Gastrocnemius medialis (tissue), 4 donors: ENCODE measurements at regions not wholly inside any gene's neighbourhood (a gene's known extent, or its start where the extent isn't known, plus 50 kb on each side); places are given as distances from the start of the nearest gene placed in this dataset.

ENCODE experiments used
- ATAC-seq, 2 donors: fragments of 150-250 bp; one replicate each; pipeline ENCODE4 v1.9.1; 2016
- DNase-seq, 2 donors: peaks; one replicate each; pipeline ENCODE4 v3.0.0-alpha.2; 2019
- H3K27ac ChIP-seq, 4 donors: fragments of 200-600 bp; sonication (generic); 1 replicate in 1 of 4; 2 replicates in 3 of 4; pipeline ENCODE4 v1.5.1; 2016 to 2018; ENCODE audit warnings: mild to moderate bottlenecking in 2 of 4, moderate library complexity in 1 of 4
- H3K27me3 ChIP-seq, 3 donors: fragments of 200-600 bp; sonication (generic) in 2 of 3; 1 replicate in 1 of 3; 2 replicates in 2 of 3; pipeline versions ENCODE4 v1.5.1 to v1.6.0; 2016 to 2019; ENCODE audit warnings: mild to moderate bottlenecking in 1 of 3, moderate library complexity in 1 of 3
- H3K36me3 ChIP-seq, 2 donors: fragments of 200-600 bp; sonication (generic) in 1 of 2; one replicate each; pipeline ENCODE4 v1.5.1; 2017 to 2018
- H3K4me1 ChIP-seq, 2 donors: fragments of 200-600 bp; sonication (generic) in 1 of 2; one replicate each; pipeline ENCODE4 v1.5.1; 2016 to 2017; ENCODE audit warnings: mild to moderate bottlenecking in 2 of 2
- H3K4me3 ChIP-seq, 4 donors: fragments of 200-600 bp; sonication (generic) in 3 of 4; 1 replicate in 1 of 4; 2 replicates in 3 of 4; pipeline ENCODE4 v1.5.1; 2016 to 2019; ENCODE audit warnings: mild to moderate bottlenecking in 2 of 4
- H3K9me3 ChIP-seq, 3 donors: fragments of 200-600 bp; sonication (generic) in 2 of 3; 1 replicate in 1 of 3; 2 replicates in 2 of 3; pipeline ENCODE4 v1.5.1; 2016 to 2019
- CTCF ChIP-seq, 5 experiments: fragments of 450-650 bp in 3 of 5; fragments of 200-600 bp in 2 of 5; sonication (generic) in 2 of 5; IDR thresholded peaks in 4 of 5; conservative IDR thresholded peaks in 1 of 5; 1 replicate in 4 of 5; 2 replicates in 1 of 5; pipeline ENCODE4 v1.5.1; 2016 to 2019; ENCODE audit warnings: antibody characterized with exemption in 5 of 5, mild to moderate bottlenecking in 3 of 5, moderate library complexity in 3 of 5
- POLR2A ChIP-seq, 2 donors: fragments of 450-650 bp; IDR thresholded peaks; one replicate each; pipeline ENCODE4 v1.6.1; 2017; ENCODE audit warnings: antibody characterized with exemption in 2 of 2, mild to moderate bottlenecking in 2 of 2, moderate library complexity in 2 of 2
- in situ Hi-C, 4 donors: fragments of 200-750 bp; cut with MboI; loops; one replicate each; pipeline versions ENCODE4 v1.15.0 to v1.8.0; 2017; ENCODE audit warnings: low sequenced_read_pairs in 4 of 4
- intact Hi-C: fragments of 100-400 bp; cut with DNase I; formaldehyde crosslinking; loops from one replicate; pipeline ENCODE4 v1.15.1; 2023; ENCODE audit warnings: low total_unique reads

DNA sequence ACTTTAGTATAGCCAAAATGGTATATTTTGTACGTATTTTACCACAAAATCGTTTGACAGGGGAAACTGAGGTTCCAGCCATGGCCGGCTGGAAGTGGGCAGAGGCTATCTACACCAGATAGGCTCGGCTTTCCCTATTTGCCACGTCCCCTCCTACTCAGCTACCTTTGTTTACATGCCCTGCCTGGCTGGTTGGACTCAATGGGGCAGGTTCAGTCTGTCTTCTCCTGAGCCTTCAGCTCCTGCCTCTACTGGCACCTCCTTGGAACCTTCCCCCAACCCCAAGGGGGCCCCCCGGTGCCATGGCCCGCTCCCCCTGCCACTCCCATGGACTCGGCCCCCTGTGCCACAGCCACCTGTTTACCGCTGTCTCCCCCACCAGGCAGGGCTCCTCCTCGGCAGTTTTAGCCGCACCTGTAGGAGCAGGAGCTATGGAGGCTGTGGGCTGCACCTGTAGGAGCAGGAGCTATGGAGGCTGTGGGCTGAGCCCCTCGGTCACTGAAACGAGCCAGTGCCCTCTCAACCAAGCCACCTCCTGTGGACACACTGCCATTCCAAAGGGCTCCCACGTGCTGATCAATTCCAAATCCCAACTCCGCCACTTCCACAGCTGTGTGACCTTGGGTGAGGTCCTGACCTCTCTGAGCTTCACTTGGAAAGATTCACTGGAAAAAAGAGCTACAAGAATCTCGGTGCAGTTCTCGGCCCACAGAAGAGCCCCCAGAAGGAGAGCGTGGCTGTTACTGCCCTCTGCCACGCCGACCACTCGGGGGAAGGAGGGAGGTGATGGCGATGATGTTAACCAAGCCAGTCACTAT is 62.2 kb downstream of the NCOR2 start:
- Histone ChIP-seq H3K4me1 (peaks cover 64 to 70% of the 10 kb centered on the region in 2 donors), H3K36me3 (no peaks in the 10 kb centered on the region), H3K4me3 (no peak overlapping the region), H3K9me3 (no peaks in the 10 kb centered on the region), H3K27me3 (no peaks in the 10 kb centered on the region), H3K27ac (peak overlapping the region; percentile 7 to 98 (median 88))
- intact Hi-C loops: no loop called here
- no peak for DNase-seq
- no peak for TF ChIP-seq POLR2A (IDR thresholded peaks at IDR 0.05)
- TF ChIP-seq CTCF (IDR thresholded peaks at IDR 0.05 in 4 of 5, conservative IDR thresholded peaks at IDR 0.05 in 1 of 5): no peak
- ATAC-seq: no peak
- in situ Hi-C loops: loop anchor here in 1 of 4 donors (25.0 kb wide), 1 partner anchor 118 kb away; no protein-coding TSS in a partner anchor

- ATAC-seq (no peak), DNase-seq (no peak)
- peaks cover 66 to 70% of the 10 kb centered on the region in 2 donors for H3K4me1 ChIP-seq
- in situ Hi-C loops: loop anchor here in 1 of 4 donors (25.0 kb wide), 1 partner anchor 117 kb away; no protein-coding TSS in a partner anchor
- TF ChIP-seq CTCF (IDR thresholded peaks at IDR 0.05 in 4 of 5, conservative IDR thresholded peaks at IDR 0.05 in 1 of 5) (no peak), POLR2A (IDR thresholded peaks at IDR 0.05) (no peak)
- H3K27ac ChIP-seq: peak overlapping the region; percentile 27 to 98 (median 43)
- intact Hi-C loops: no loop called here
- no peaks in the 10 kb centered on the region for H3K36me3 ChIP-seq
- H3K9me3 ChIP-seq: no peaks in the 10 kb centered on the region
- H3K4me3 ChIP-seq: no peak overlapping the region
- no peaks in the 10 kb centered on the region for H3K27me3 ChIP-seq
Observed at GRCh38 chr12:124504273-124505000, 63.0 kb downstream of the NCOR2 start.

DNA sequence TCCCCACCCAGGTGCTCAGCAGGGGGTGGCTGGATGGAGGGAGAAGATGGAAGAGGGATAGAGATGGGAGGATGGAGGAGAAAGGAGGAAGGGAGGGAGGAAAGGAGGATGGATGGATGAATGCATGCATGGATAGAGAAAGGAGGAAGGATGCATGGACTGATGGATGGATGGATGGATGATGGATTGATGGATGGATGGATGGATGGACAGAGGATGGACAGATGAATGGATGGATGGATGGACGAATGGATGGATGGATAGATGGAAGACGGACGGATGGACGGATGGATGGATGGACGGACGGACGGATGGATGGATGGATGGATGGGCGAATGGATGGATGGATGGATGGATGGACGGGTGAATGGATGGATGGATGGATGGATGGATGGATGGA is 64.1 kb downstream of the NCOR2 start:
- ATAC-seq: no peak
- TF ChIP-seq POLR2A (IDR thresholded peaks at IDR 0.05) (no peak), CTCF (IDR thresholded peaks at IDR 0.05 in 4 of 5, conservative IDR thresholded peaks at IDR 0.05 in 1 of 5) (no peak)
- Histone ChIP-seq H3K27me3 (no peaks in the 10 kb centered on the region), H3K4me3 (no peak overlapping the region), H3K27ac (no peak overlapping the region), H3K4me1 (peaks cover 65 to 70% of the 10 kb centered on the region in 2 donors), H3K9me3 (no peaks in the 10 kb centered on the region), H3K36me3 (no peaks in the 10 kb centered on the region)
- intact Hi-C loops (no loop called here), in situ Hi-C loops (loop anchor here in 1 of 4 donors (25.0 kb wide), 1 partner anchor 116 kb away; no protein-coding TSS in a partner anchor)
- no peak for DNase-seq

- ATAC-seq: no peak
- Histone ChIP-seq H3K36me3 (no peaks in the 10 kb centered on the region), H3K27ac (peak overlapping the region in 2 of 4 donors; percentile 49 to 65), H3K9me3 (no peaks in the 10 kb centered on the region), H3K4me3 (no peak overlapping the region), H3K27me3 (no peaks in the 10 kb centered on the region), H3K4me1 (peaks cover 65 to 70% of the 10 kb centered on the region in 2 donors)
- in situ Hi-C loops: loop anchor here in 1 of 4 donors (25.0 kb wide), 1 partner anchor 115 kb away; no protein-coding TSS in a partner anchor
- TF ChIP-seq CTCF (IDR thresholded peaks at IDR 0.05 in 4 of 5, conservative IDR thresholded peaks at IDR 0.05 in 1 of 5): no peak
- no peak for TF ChIP-seq POLR2A (IDR thresholded peaks at IDR 0.05)
- intact Hi-C loops: no loop called here
- no peak for DNase-seq
Observed at GRCh38 chr12:124502379-124502778, 65.0 kb downstream of the NCOR2 start.
